SK-N-SH (cell line): ENCODE measurements at regions not wholly inside any gene's neighbourhood (a gene's known extent, or its start where the extent isn't known, plus 50 kb on each side); places are given as distances from the start of the nearest gene placed in this dataset.

ENCODE experiments used
- CTCF ChIA-PET: fragments of 300-600, 350-600 bp; formaldehyde crosslinking; extraction: SDS; loops from one replicate; lab custom pipeline; 2021; lab: Yijun Ruan, JAX
- POLR2A ChIA-PET: fragments of 350-600 bp; sonication (Branson Sonifier 250); formaldehyde crosslinking; extraction: SDS; loops from one replicate; lab custom pipeline; 2020; ENCODE audit warnings: antibody characterized with exemption, inconsistent platforms; lab: Yijun Ruan, JAX
- DNase-seq: peaks from one replicate; pipeline ENCODE4 v3.0.0; 2012
- H2AFZ ChIP-seq: fragments of 200-600 bp; sonication (generic); 2 replicates; pipeline ENCODE4 v1.8.1; 2016; ENCODE audit warnings: antibody characterized with exemption, mild to moderate bottlenecking, low read depth
- H3F3A ChIP-seq: fragments of 200-600 bp; sonication (generic); replicated peaks from 2 replicates; pipeline ENCODE3; 2016; ENCODE audit warnings: antibody characterized with exemption, mild to moderate bottlenecking; ENCODE audit not compliant: insufficient read depth
- H3K27ac ChIP-seq, 2 experiments: fragments of 200-500 bp in 1 of 2; fragments of 200-600 bp in 1 of 2; sonication (Bioruptor generic) in 1 of 2; sonication (generic), shearing (Covaris generic) in 1 of 2; 2 replicates each; pipeline versions ENCODE4 v1.5.1 to v1.6.1; 2014 to 2016; ENCODE audit warnings: low read depth in 2 of 2, inconsistent platforms in 1 of 2, low read length in 1 of 2, mild to moderate bottlenecking in 1 of 2, mixed read lengths in 1 of 2
- H3K27me3 ChIP-seq: fragments of 200-600 bp; sonication (generic), shearing (Covaris generic); 2 replicates; pipeline ENCODE4 v1.6.1; 2016; ENCODE audit warnings: mixed run types; ENCODE audit not compliant: insufficient read depth
- H3K36me3 ChIP-seq, 2 experiments: fragments of 200-500 bp in 1 of 2; fragments of 200-600 bp in 1 of 2; sonication (Bioruptor generic) in 1 of 2; sonication (generic) in 1 of 2; replicated peaks in 1 of 2; 2 replicates each; pipeline versions ENCODE3 to v1.5.1; 2014 to 2016; ENCODE audit warnings: low read length in 1 of 2, mild to moderate bottlenecking in 1 of 2; ENCODE audit not compliant: insufficient read depth in 2 of 2, control insufficient read depth in 1 of 2
- H3K4me1 ChIP-seq, 2 experiments: fragments of 200-500 bp in 1 of 2; fragments of 200-600 bp in 1 of 2; sonication (Bioruptor generic) in 1 of 2; sonication (generic), shearing (Covaris generic) in 1 of 2; 2 replicates each; pipeline versions ENCODE4 v1.5.1 to v1.6.1; 2014 to 2016; ENCODE audit warnings: low read depth in 1 of 2, low read length in 1 of 2, mixed run types in 1 of 2; ENCODE audit not compliant: insufficient read depth in 2 of 2, control insufficient read depth in 1 of 2
- H3K4me2 ChIP-seq: fragments of 200-600 bp; sonication (generic), shearing (Covaris generic); 2 replicates; pipeline ENCODE4 v1.6.1; 2017; ENCODE audit warnings: mixed run types
- H3K4me3 ChIP-seq, 2 experiments: fragments of 200-500 bp in 1 of 2; fragments of 200-600 bp in 1 of 2; sonication (Bioruptor generic) in 1 of 2; sonication (generic), shearing (Covaris generic) in 1 of 2; 2 replicates each; pipeline versions ENCODE4 v1.5.1 to v1.8.1; 2014 to 2016; ENCODE audit warnings: low read depth in 2 of 2, inconsistent platforms in 1 of 2, low read length in 1 of 2, mild to moderate bottlenecking in 1 of 2, mixed read lengths in 1 of 2, moderate library complexity in 1 of 2
- H3K79me2 ChIP-seq: fragments of 200-600 bp; sonication (generic); 2 replicates; pipeline ENCODE4 v1.8.1; 2017; ENCODE audit warnings: mild to moderate bottlenecking; ENCODE audit not compliant: insufficient read depth
- H3K9ac ChIP-seq: fragments of 200-600 bp; sonication (generic); 2 replicates; pipeline ENCODE4 v1.6.1; 2017; ENCODE audit warnings: mixed run types
- H3K9me2 ChIP-seq: fragments of 200-600 bp; sonication (generic); 2 replicates; pipeline ENCODE4 v1.6.1; 2017; ENCODE audit warnings: mixed run types
- H3K9me3 ChIP-seq: fragments of 200-600 bp; sonication (generic); 2 replicates; pipeline ENCODE4 v1.6.1; 2017; ENCODE audit warnings: mixed run types, mild to moderate bottlenecking, moderate library complexity
- H4K20me1 ChIP-seq: fragments of 200-600 bp; sonication (generic); 2 replicates; pipeline ENCODE4 v1.6.1; 2017; ENCODE audit warnings: mild to moderate bottlenecking, mixed run types; ENCODE audit not compliant: insufficient read depth
- CHD2 ChIP-seq: fragments of 150-350 bp; IDR thresholded peaks from 2 replicates; pipeline ENCODE4 v1.6.1; 2018; ENCODE audit warnings: low read length; ENCODE audit not compliant: partially characterized antibody
- ELF1 ChIP-seq: IDR thresholded peaks from 2 replicates; pipeline ENCODE4 v1.4.0; 2012
- EP300 ChIP-seq, 2 experiments: IDR thresholded peaks; 2 replicates each; pipeline versions ENCODE4 v1.4.0 to v1.6.1; 2012; ENCODE audit warnings: borderline replicate concordance in 1 of 2, low read depth in 1 of 2, low read length in 1 of 2
- EZH2phosphoT487 ChIP-seq: fragments of 200-600 bp; sonication (generic); IDR thresholded peaks from 2 replicates; pipeline ENCODE4 v1.6.1; 2017; ENCODE audit warnings: low read depth, mixed run types, mild to moderate bottlenecking, antibody characterized with exemption, moderate library complexity, borderline replicate concordance
- FOSL2 ChIP-seq: IDR thresholded peaks from 2 replicates; pipeline ENCODE4 v1.4.0; 2012; ENCODE audit warnings: low read depth, mild to moderate bottlenecking, moderate library complexity, borderline replicate concordance
- FOXM1 ChIP-seq: IDR thresholded peaks from 2 replicates; pipeline ENCODE4 v1.4.0; 2012; ENCODE audit warnings: low read depth, mild to moderate bottlenecking
- GATA2 ChIP-seq: sonication (generic); formaldehyde crosslinking; IDR thresholded peaks from 2 replicates; pipeline ENCODE4 v1.5.0; 2020; ENCODE audit warnings: mild to moderate bottlenecking, missing genetic modification reagents
- MAX ChIP-seq: IDR thresholded peaks from 2 replicates; pipeline ENCODE4 v1.4.0; 2012; ENCODE audit warnings: low read depth
- MEF2A ChIP-seq: IDR thresholded peaks from 2 replicates; pipeline ENCODE4 v1.4.0; 2012; ENCODE audit warnings: low read depth, borderline replicate concordance
- NFIC ChIP-seq: IDR thresholded peaks from 2 replicates; pipeline ENCODE4 v1.4.0; 2012; ENCODE audit warnings: borderline replicate concordance
- NRF1 ChIP-seq: IDR thresholded peaks from 2 replicates; pipeline ENCODE4 v1.6.1; 2012; ENCODE audit warnings: low read depth, mild to moderate bottlenecking, low read length
- PBX3 ChIP-seq: IDR thresholded peaks from 2 replicates; pipeline ENCODE4; 2012
- POLR2AphosphoS5 ChIP-seq: IDR thresholded peaks from 2 replicates; pipeline ENCODE4 v1.6.1; 2012; ENCODE audit warnings: low read depth, low read length
- RCOR1 ChIP-seq: fragments of 150-350 bp; IDR thresholded peaks from 2 replicates; pipeline ENCODE4 v1.6.1; 2017; ENCODE audit warnings: antibody characterized with exemption, low read length
- REST ChIP-seq: IDR thresholded peaks from 2 replicates; pipeline ENCODE4 v1.6.1; 2012; ENCODE audit warnings: mild to moderate bottlenecking, low read depth, low read length, moderate library complexity
- RXRA ChIP-seq: IDR thresholded peaks from 2 replicates; pipeline ENCODE4 v1.4.0; 2012; ENCODE audit warnings: low read depth, mild to moderate bottlenecking, borderline replicate concordance
- SIN3A ChIP-seq: IDR thresholded peaks from 2 replicates; pipeline ENCODE4 v1.6.1; 2012; ENCODE audit warnings: low read depth, mild to moderate bottlenecking, low read length, moderate library complexity, borderline replicate concordance
- TEAD4 ChIP-seq: IDR thresholded peaks from 2 replicates; pipeline ENCODE4 v1.4.0; 2012; ENCODE audit warnings: mild to moderate bottlenecking, borderline replicate concordance; ENCODE audit not compliant: insufficient read depth
- USF1 ChIP-seq: IDR thresholded peaks from 2 replicates; pipeline ENCODE4 v1.4.0; 2012; ENCODE audit warnings: low read depth, borderline replicate concordance
- YY1 ChIP-seq: IDR thresholded peaks from 2 replicates; pipeline ENCODE4 v1.4.0; 2012; ENCODE audit warnings: low read depth, mild to moderate bottlenecking
- WGBS: methylation state at CpG from one replicate; pipeline ENCODE4 v1.1.6; 2017; ENCODE audit warnings: low lambda C conversion rate; 5-methylcytosine and 5-hydroxymethylcytosine counted together

- TF ChIP-seq USF1 (no peak), EZH2phosphoT487 (no peak), PBX3 (peak; percentile 86), SIN3A (no peak), MEF2A (no peak), ELF1 (no peak), GATA2 (CRISPR knock-in tag) (no peak)
These were observed 399.8 kb upstream of the MEF2C start (continued) for GRCh38 chr5:89282554-89283510.

GRCh38 chr5:89281766-89282553, 399.0 kb upstream of the MEF2C start:
- Histone ChIP-seq H3K27me3 (no peaks in the 10 kb centered on the region), H3K27ac (peak overlapping the region in 1 of 2 experiments; percentile 30; a peak in 1 of 4 replicates), H4K20me1 (no peaks in the 10 kb centered on the region), H3K36me3 (no peaks in the 10 kb centered on the region), H3K4me1 (peaks cover 0 to 4% of the 10 kb centered on the region in 2 experiments; a peak in 1 of 4 replicates), H3K9ac (no peak overlapping the region), H3F3A (peaks cover 6% of the 10 kb centered on the region), H3K9me3 (no peaks in the 10 kb centered on the region), H3K9me2 (no peaks in the 10 kb centered on the region), H3K4me2 (no peak overlapping the region), H3K4me3 (no peak overlapping the region), H2AFZ (no peak overlapping the region), H3K79me2 (no peaks in the 10 kb centered on the region)
- ChIA-PET CTCF (no interaction called here), POLR2A (no interaction called here)
- 81% methylated on average over 3 of the region's 3 CpGs for WGBS
- DNase-seq, result no peak
- no peak for TF ChIP-seq FOSL2
- no peak for TF ChIP-seq CHD2
- TF ChIP-seq TEAD4, result no peak
- no peak for TF ChIP-seq REST
- TF ChIP-seq NFIC, result no peak
- no peak for TF ChIP-seq PBX3
- no peak for TF ChIP-seq RCOR1
- TF ChIP-seq RXRA, result no peak
- no peak for TF ChIP-seq YY1
- no peak for TF ChIP-seq MAX
- TF ChIP-seq EP300 (IDR thresholded peaks at IDR 0.05; ENCODE audit: borderline replicate concordance in 1 of 2, low read depth in 1 of 2, low read length in 1 of 2), result no peak
- TF ChIP-seq FOXM1, result no peak
- TF ChIP-seq POLR2AphosphoS5, result no peak
- no peak for TF ChIP-seq USF1
- TF ChIP-seq EZH2phosphoT487, result no peak
- TF ChIP-seq NRF1, result no peak
